H1 (cell line): ENCODE measurements at regions not wholly inside any gene's neighbourhood (a gene's known extent, or its start where the extent isn't known, plus 50 kb on each side); places are given as distances from the start of the nearest gene placed in this dataset.

ENCODE experiments used
- CTCF ChIA-PET: fragments of 300-600 bp; sonication (Branson Sonifier 250); formaldehyde crosslinking; loops from one replicate; lab custom pipeline; 2021; ENCODE audit not compliant: partially characterized antibody; lab: Charles Lee
- POLR2A ChIA-PET: fragments of 300-600 bp; sonication (Branson Sonifier 250); formaldehyde crosslinking; loops from one replicate; lab custom pipeline; 2021; ENCODE audit warnings: inconsistent platforms; ENCODE audit not compliant: partially characterized antibody; lab: Charles Lee
- DNase-seq, 2 experiments: peaks; one replicate each; pipeline versions ENCODE4 v3.0.0 to v3.0.0-alpha.2; 2010 to 2022; ENCODE audit warnings: low spot score in 2 of 2, low read depth in 1 of 2, mixed read lengths in 1 of 2
- FAIRE-seq: peaks from 2 replicates; lab custom pipeline; 2011; peaks lifted over from hg19 to GRCh38; lab: Jason Lieb, UNC
- H2AFZ ChIP-seq: 2 replicates; pipeline ENCODE4 v1.8.1; 2012; ENCODE audit warnings: low read length, inconsistent platforms
- H2AK5ac ChIP-seq: 2 replicates; pipeline ENCODE4 v1.6.1; 2013; ENCODE audit warnings: low read depth, low read length
- H2BK120ac ChIP-seq: replicated peaks from 2 replicates; pipeline ENCODE3; 2013; ENCODE audit warnings: low read depth, low read length, inconsistent platforms
- H2BK12ac ChIP-seq: 2 replicates; pipeline ENCODE4 v1.6.1; 2013; ENCODE audit warnings: low read depth, low read length
- H2BK15ac ChIP-seq: 2 replicates; pipeline ENCODE4 v1.6.1; 2013; ENCODE audit warnings: low read length
- H2BK20ac ChIP-seq: 2 replicates; pipeline ENCODE4 v1.6.1; 2013; ENCODE audit warnings: low read length
- H2BK5ac ChIP-seq: 2 replicates; pipeline ENCODE4 v1.6.1; 2013; ENCODE audit warnings: low read depth, low read length
- H3K14ac ChIP-seq: 2 replicates; pipeline ENCODE4 v1.6.1; 2013; ENCODE audit warnings: inconsistent platforms; ENCODE audit not compliant: insufficient read length
- H3K18ac ChIP-seq: 2 replicates; pipeline ENCODE4 v1.6.1; 2013; ENCODE audit warnings: low read length; ENCODE audit errors: extremely low read depth
- H3K23ac ChIP-seq: 2 replicates; pipeline ENCODE4 v1.6.1; 2013; ENCODE audit warnings: inconsistent platforms; ENCODE audit not compliant: insufficient read length
- H3K23me2 ChIP-seq: 2 replicates; pipeline ENCODE4 v1.6.1; 2013; ENCODE audit warnings: low read depth, low read length
- H3K27ac ChIP-seq: 2 replicates; pipeline ENCODE4 v1.6.1; 2011; ENCODE audit warnings: low read depth, low read length, inconsistent platforms
- H3K27me3 ChIP-seq, 4 experiments: replicated peaks in 1 of 4; 1 replicate in 1 of 4; 2 replicates in 3 of 4; pipeline versions ENCODE4 v1.6.1 to v1.8.1; 2011 to 2013; ENCODE audit warnings: low read length in 3 of 4, mild to moderate bottlenecking in 3 of 4, inconsistent platforms in 2 of 4, mixed read lengths in 2 of 4, moderate library complexity in 1 of 4; ENCODE audit not compliant: control insufficient read depth in 3 of 4, insufficient read depth in 3 of 4; ENCODE audit errors: extremely low read depth in 1 of 4
- H3K36me3 ChIP-seq, 4 experiments: 2 replicates each; pipeline versions ENCODE4 v1.6.1 to v1.8.1; 2011 to 2013; ENCODE audit warnings: mild to moderate bottlenecking in 4 of 4, low read length in 3 of 4, moderate library complexity in 2 of 4, control low read depth in 1 of 4, inconsistent platforms in 1 of 4; ENCODE audit not compliant: insufficient read depth in 4 of 4, control insufficient read depth in 2 of 4
- H3K4ac ChIP-seq: replicated peaks from 2 replicates; pipeline ENCODE3; 2013; ENCODE audit warnings: low read length, low read depth, mixed read lengths, inconsistent platforms; ENCODE audit not compliant: insufficient read length
- H3K4me1 ChIP-seq, 4 experiments: replicated peaks in 1 of 4; 1 replicate in 1 of 4; 2 replicates in 3 of 4; pipeline versions ENCODE4 v1.6.1 to v1.8.1; 2011 to 2013; ENCODE audit warnings: low read length in 3 of 4, inconsistent platforms in 2 of 4, mixed read lengths in 1 of 4; ENCODE audit not compliant: insufficient read depth in 4 of 4, control insufficient read depth in 3 of 4
- H3K4me2 ChIP-seq, 2 experiments: 2 replicates each; pipeline versions ENCODE4 v1.6.1 to v1.8.1; 2011 to 2013; ENCODE audit warnings: low read depth in 2 of 2, low read length in 2 of 2, control low read depth in 1 of 2, inconsistent platforms in 1 of 2, mild to moderate bottlenecking in 1 of 2; ENCODE audit not compliant: insufficient read depth in 1 of 2
- H3K4me3 ChIP-seq, 4 experiments: fragments of 200-600, 300-600 bp in 1 of 4; sonication (generic), shearing (Covaris generic), sonication (Bioruptor Twin) in 1 of 4; 2 replicates each; pipeline versions ENCODE4 v1.5.1 to v1.8.1; 2011 to 2016; ENCODE audit warnings: low read length in 4 of 4, low read depth in 3 of 4, control low read depth in 2 of 4, inconsistent platforms in 2 of 4, mild to moderate bottlenecking in 2 of 4, mixed read lengths in 1 of 4, moderate library complexity in 1 of 4; ENCODE audit not compliant: insufficient read depth in 2 of 4; ENCODE audit errors: extremely low read depth in 1 of 4
- H3K56ac ChIP-seq: replicated peaks from 2 replicates; pipeline ENCODE3; 2013; ENCODE audit warnings: low read depth, mild to moderate bottlenecking, mixed read lengths, low read length, inconsistent platforms; ENCODE audit not compliant: insufficient read length
- H3K79me1 ChIP-seq: 2 replicates; pipeline ENCODE4 v1.6.1; 2013; ENCODE audit warnings: low read depth, low read length, control low read depth
- H3K79me2 ChIP-seq, 2 experiments: 2 replicates each; pipeline versions ENCODE4 v1.6.1 to v1.8.1; 2012 to 2013; ENCODE audit warnings: low read length in 2 of 2, mild to moderate bottlenecking in 2 of 2, inconsistent platforms in 1 of 2; ENCODE audit not compliant: insufficient read depth in 2 of 2, control insufficient read depth in 1 of 2
- H3K9ac ChIP-seq, 4 experiments: replicated peaks in 1 of 4; 1 replicate in 1 of 4; 2 replicates in 3 of 4; pipeline versions ENCODE4 v1.6.1 to v1.8.1; 2011 to 2013; ENCODE audit warnings: low read depth in 3 of 4, low read length in 3 of 4, control low read depth in 2 of 4, mild to moderate bottlenecking in 2 of 4, moderate library complexity in 2 of 4, inconsistent platforms in 1 of 4; ENCODE audit errors: extremely low read depth in 1 of 4
- H3K9me3 ChIP-seq, 2 experiments: 2 replicates each; pipeline versions ENCODE4 v1.6.1 to v1.8.1; 2012 to 2013; ENCODE audit warnings: mild to moderate bottlenecking in 2 of 2, moderate library complexity in 2 of 2, control low read depth in 1 of 2, inconsistent platforms in 1 of 2, low read depth in 1 of 2, low read length in 1 of 2, mixed read lengths in 1 of 2; ENCODE audit not compliant: insufficient read depth in 2 of 2
- H4K20me1 ChIP-seq, 2 experiments: replicated peaks in 1 of 2; 2 replicates each; pipeline versions ENCODE3 to v1.8.1; 2011 to 2013; ENCODE audit warnings: inconsistent platforms in 2 of 2, low read length in 2 of 2, mild to moderate bottlenecking in 1 of 2; ENCODE audit not compliant: insufficient read depth in 2 of 2, control insufficient read depth in 1 of 2
- H4K5ac ChIP-seq: 2 replicates; pipeline ENCODE4 v1.6.1; 2013; ENCODE audit warnings: low read length, low read depth, mixed read lengths, inconsistent platforms; ENCODE audit not compliant: insufficient read length
- H4K8ac ChIP-seq: 2 replicates; pipeline ENCODE4 v1.8.0; 2013; ENCODE audit warnings: mild to moderate bottlenecking, moderate library complexity, low read length, inconsistent platforms; ENCODE audit not compliant: insufficient read depth; ENCODE audit errors: extremely low read depth
- H4K91ac ChIP-seq: replicated peaks from 2 replicates; pipeline ENCODE3; 2013; ENCODE audit warnings: low read length, mixed read lengths, inconsistent platforms; ENCODE audit not compliant: insufficient read length
- BACH1 ChIP-seq: IDR thresholded peaks from 2 replicates; pipeline ENCODE4 v1.6.1; 2012; ENCODE audit warnings: low read length, improper control_type of control experiment
- BRCA1 ChIP-seq: IDR thresholded peaks from 2 replicates; pipeline ENCODE4 v1.6.1; 2012; ENCODE audit warnings: low read depth, low read length, improper control_type of control experiment
- CBX8 ChIP-seq: fragments of 300-800, 300-1000 bp; sonication (generic); IDR thresholded peaks from 2 replicates; pipeline ENCODE4 v1.7.1; 2016; ENCODE audit warnings: low read depth, low read length, borderline replicate concordance
- GABPA ChIP-seq: IDR thresholded peaks from 2 replicates; pipeline ENCODE4 v1.6.1; 2011; ENCODE audit warnings: mild to moderate bottlenecking, low read length, moderate library complexity, borderline replicate concordance; ENCODE audit not compliant: insufficient read depth
- KDM5A ChIP-seq: fragments of 200-600 bp; IDR thresholded peaks from 2 replicates; pipeline ENCODE4 v1.7.1; 2012; ENCODE audit warnings: mild to moderate bottlenecking, low read length, inconsistent platforms, mixed read lengths
- NANOG ChIP-seq: IDR thresholded peaks from 2 replicates; pipeline ENCODE4 v1.6.1; 2011; ENCODE audit warnings: low read length, low read depth, mild to moderate bottlenecking, inconsistent platforms; ENCODE audit not compliant: insufficient read depth, poor library complexity, severe bottlenecking
- NRF1 ChIP-seq: IDR thresholded peaks from 2 replicates; pipeline ENCODE4 v1.6.1; 2011; ENCODE audit warnings: mild to moderate bottlenecking, low read depth, low read length, improper control_type of control experiment
- PHF8 ChIP-seq: fragments of 200-600 bp; sonication (generic); conservative IDR thresholded peaks from 2 replicates; pipeline ENCODE4 v1.7.1; 2012; ENCODE audit warnings: low read depth, mild to moderate bottlenecking, inconsistent platforms, low read length, moderate library complexity
- RAD21 ChIP-seq, 2 experiments: IDR thresholded peaks in 1 of 2; conservative IDR thresholded peaks in 1 of 2; 2 replicates each; pipeline ENCODE4 v1.6.1; 2011; ENCODE audit warnings: low read depth in 2 of 2, low read length in 2 of 2, improper control_type of control experiment in 1 of 2, inconsistent platforms in 1 of 2, mild to moderate bottlenecking in 1 of 2, moderate library complexity in 1 of 2
- TBP ChIP-seq: IDR thresholded peaks from 2 replicates; pipeline ENCODE4 v1.6.1; 2011; ENCODE audit warnings: low read depth, low read length, improper control_type of control experiment
- TCF12 ChIP-seq: IDR thresholded peaks from 2 replicates; pipeline ENCODE4 v1.6.1; 2011; ENCODE audit warnings: low read depth, mild to moderate bottlenecking, low read length
- WGBS, 2 experiments: shearing (Covaris generic) in 1 of 2; methylation state at CpG; one replicate each; pipeline versions ENCODE4 v1.1.6 to v1.1.7; 2013 to 2015; ENCODE audit warnings: low lambda C conversion rate in 2 of 2, mixed read lengths in 2 of 2, inconsistent platforms in 1 of 2, low coverage in 1 of 2, missing lambda C conversion rate in 1 of 2; ENCODE audit not compliant: insufficient replicate concordance in 2 of 2, insufficient coverage in 1 of 2, insufficient read length in 1 of 2; ENCODE audit errors: extremely low coverage in 1 of 2, missing lambda C conversion rate in 1 of 2; 5-methylcytosine and 5-hydroxymethylcytosine counted together
- TF ChIP-seq, protein P1 (sequence below), 3 experiments: IDR thresholded peaks; 1 replicate in 2 of 3; 2 replicates in 1 of 3; pipeline versions ENCODE4 v1.5.1 to v1.6.1; 2011; ENCODE audit warnings: low read length in 3 of 3, mild to moderate bottlenecking in 3 of 3, inconsistent platforms in 2 of 3, low read depth in 1 of 3, moderate library complexity in 1 of 3; ENCODE audit not compliant: insufficient read depth in 1 of 3; ENCODE audit errors: control extremely low read depth in 1 of 3

DNA sequence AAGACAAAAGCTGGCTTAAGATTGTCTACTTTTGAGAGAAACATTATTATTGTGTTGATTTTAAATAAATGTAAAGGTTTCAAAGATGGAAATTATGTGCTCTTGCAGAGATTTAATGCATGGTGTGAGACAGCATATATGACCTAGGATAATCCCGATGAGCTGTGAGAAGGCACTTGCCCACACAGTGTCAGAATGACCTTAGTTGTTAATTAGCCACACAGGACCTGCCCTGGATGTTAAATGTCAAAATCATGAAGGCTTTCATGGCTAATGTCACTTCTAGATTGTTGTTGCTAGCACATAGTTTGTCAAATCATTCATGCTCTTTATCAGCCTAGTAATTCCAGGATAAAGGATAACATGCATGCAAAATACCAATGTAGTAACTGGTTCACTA is 135.3 kb upstream of the GAP43 start:
- Histone ChIP-seq H3K14ac (no peak overlapping the region), H2BK12ac (no peak overlapping the region), H4K20me1 (no peaks in the 10 kb centered on the region), H3K18ac (no peak overlapping the region), H2BK20ac (no peak overlapping the region), H2BK15ac (no peak overlapping the region), H3K4me2 (no peak overlapping the region), H2BK5ac (no peak overlapping the region), H3K23ac (no peak overlapping the region), H4K5ac (no peak overlapping the region), H2AK5ac (no peak overlapping the region), H3K56ac (no peak overlapping the region), H3K23me2 (no peaks in the 10 kb centered on the region), H3K9me3 (no peaks in the 10 kb centered on the region), H3K36me3 (no peaks in the 10 kb centered on the region), H4K91ac (no peak overlapping the region), H3K4ac (no peak overlapping the region), H3K4me1 (no peaks in the 10 kb centered on the region; a peak in 1 of 7 replicates), H3K4me3 (no peak overlapping the region), H3K79me2 (no peaks in the 10 kb centered on the region), H3K79me1 (no peaks in the 10 kb centered on the region), H3K27ac (no peak overlapping the region), H3K9ac (no peak overlapping the region), H2AFZ (no peak overlapping the region), H2BK120ac (no peak overlapping the region), H4K8ac (no peak overlapping the region), H3K27me3 (no peaks in the 10 kb centered on the region)
- no peak for FAIRE-seq
- CTCF ChIA-PET, result no interaction called here
- DNase-seq, result no peak
- WGBS, 2 experiments, result 96% methylated on average over 1 of the region's 1 CpG; no CpG with 5 or more reads in 1 of the 2 experiments
- POLR2A ChIA-PET, result interaction anchor here (0.7 kb wide), 1 partner anchor 302 kb away, joined by 3 read pairs; no protein-coding TSS in a partner anchor
- TF ChIP-seq NRF1, result no peak
- no peak for TF ChIP-seq CBX8
- TF ChIP-seq TBP, result no peak
- TF ChIP-seq GABPA, result no peak
- TF ChIP-seq BACH1, result no peak
- TF ChIP-seq NANOG, result no peak
- TF ChIP-seq, protein P1, sequence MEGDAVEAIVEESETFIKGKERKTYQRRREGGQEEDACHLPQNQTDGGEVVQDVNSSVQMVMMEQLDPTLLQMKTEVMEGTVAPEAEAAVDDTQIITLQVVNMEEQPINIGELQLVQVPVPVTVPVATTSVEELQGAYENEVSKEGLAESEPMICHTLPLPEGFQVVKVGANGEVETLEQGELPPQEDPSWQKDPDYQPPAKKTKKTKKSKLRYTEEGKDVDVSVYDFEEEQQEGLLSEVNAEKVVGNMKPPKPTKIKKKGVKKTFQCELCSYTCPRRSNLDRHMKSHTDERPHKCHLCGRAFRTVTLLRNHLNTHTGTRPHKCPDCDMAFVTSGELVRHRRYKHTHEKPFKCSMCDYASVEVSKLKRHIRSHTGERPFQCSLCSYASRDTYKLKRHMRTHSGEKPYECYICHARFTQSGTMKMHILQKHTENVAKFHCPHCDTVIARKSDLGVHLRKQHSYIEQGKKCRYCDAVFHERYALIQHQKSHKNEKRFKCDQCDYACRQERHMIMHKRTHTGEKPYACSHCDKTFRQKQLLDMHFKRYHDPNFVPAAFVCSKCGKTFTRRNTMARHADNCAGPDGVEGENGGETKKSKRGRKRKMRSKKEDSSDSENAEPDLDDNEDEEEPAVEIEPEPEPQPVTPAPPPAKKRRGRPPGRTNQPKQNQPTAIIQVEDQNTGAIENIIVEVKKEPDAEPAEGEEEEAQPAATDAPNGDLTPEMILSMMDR (IDR thresholded peaks at IDR 0.05; ENCODE audit: control extremely low read depth in 1 of 3, insufficient read depth in 1 of 3, low read depth in 1 of 3, low read length in 3 of 3), result no peak
- no peak for TF ChIP-seq RAD21 (IDR thresholded peaks at IDR 0.05 in 1 of 2, conservative IDR thresholded peaks at IDR 0.05 in 1 of 2; ENCODE audit: low read depth in 2 of 2, low read length in 2 of 2)
- TF ChIP-seq BRCA1, result no peak
- no peak for TF ChIP-seq KDM5A
- no peak for TF ChIP-seq PHF8
- TF ChIP-seq TCF12, result no peak
